K562 (cell line): ENCODE measurements at regions not wholly inside any gene's neighbourhood (a gene's known extent, or its start where the extent isn't known, plus 50 kb on each side); places are given as distances from the start of the nearest gene placed in this dataset.
"Not testable (repeated sequence)": the region's sequence is repeated elsewhere in the genome, so short reads cannot be mapped to it uniquely, and the experiment has no call there.

ENCODE experiments used
- CTCF ChIP-seq, 3 experiments: IDR thresholded peaks in 2 of 3; conservative IDR thresholded peaks in 1 of 3; 2 replicates each; pipeline ENCODE4 v1.5.1; 2011 to 2012; ENCODE audit warnings: low read length in 3 of 3, mild to moderate bottlenecking in 3 of 3, control low read depth in 2 of 3, improper control_type of control experiment in 1 of 3, inconsistent platforms in 1 of 3, low read depth in 1 of 3, mixed read lengths in 1 of 3, moderate library complexity in 1 of 3; ENCODE audit not compliant: insufficient read depth in 2 of 3
- ZNF717 ChIP-seq: fragments of 250-450 bp; sonication (Bioruptor Pico); IDR thresholded peaks from 2 replicates; pipeline ENCODE4 v1.5.0; 2021

DNA sequence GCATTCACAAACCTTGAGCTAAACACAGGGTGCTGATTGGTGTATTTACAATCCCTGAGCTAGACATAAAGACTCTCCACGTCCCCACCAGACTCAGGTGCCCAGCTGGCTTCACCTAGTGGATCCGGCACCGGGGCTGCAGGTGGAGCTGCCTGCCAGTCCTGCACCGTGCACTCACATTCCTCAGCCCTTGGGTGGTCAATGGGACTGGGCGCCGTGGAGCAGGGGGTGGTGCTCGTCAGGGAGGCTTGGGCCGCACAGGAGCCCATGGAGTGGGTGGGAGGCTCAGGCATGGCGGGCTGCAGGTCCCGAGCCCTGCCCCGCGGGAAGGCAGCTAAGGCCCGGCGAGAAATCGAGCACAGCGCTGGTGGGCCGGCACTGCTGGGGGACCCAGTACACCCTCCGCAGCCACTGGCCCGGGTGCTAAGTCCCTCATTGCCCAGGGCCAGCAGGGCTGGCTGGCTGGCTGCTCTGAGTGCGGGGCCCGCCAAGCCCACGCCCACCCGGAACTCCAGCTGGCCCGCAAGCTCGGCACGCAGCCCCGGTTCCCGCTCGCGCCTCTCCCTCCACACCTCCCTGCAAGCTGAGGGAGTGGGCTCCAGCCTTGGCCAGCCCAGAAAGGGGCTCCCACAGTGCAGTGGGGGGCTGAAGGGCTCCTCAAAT lies 622.2 kb upstream of the ADGRL2 start:
- not testable (repeated sequence) for TF ChIP-seq ZNF717 (CRISPR knock-in tag); CTCF (IDR thresholded peaks at IDR 0.05 in 2 of 3, conservative IDR thresholded peaks at IDR 0.05 in 1 of 3; ENCODE audit: insufficient read depth in 2 of 3, low read depth in 1 of 3, low read length in 3 of 3)
